Keratinocyte (primary cell): ENCODE measurements at regions not wholly inside any gene's neighbourhood (a gene's known extent, or its start where the extent isn't known, plus 50 kb on each side); places are given as distances from the start of the nearest gene placed in this dataset.

Experiments used
- DNase-seq: peaks from one replicate; pipeline ENCODE4 v3.0.0-alpha.2; 2011; ENCODE audit warnings: low read depth, missing footprints, low spot score
- FAIRE-seq: peaks from 2 replicates; lab custom pipeline; 2011; peaks lifted over from hg19 to GRCh38; lab: Jason Lieb, UNC
- H2AFZ ChIP-seq: 2 replicates; pipeline ENCODE4 v1.6.0; 2012; ENCODE audit warnings: low read length, control low read depth, inconsistent platforms; ENCODE audit not compliant: control insufficient read depth
- H3K27ac ChIP-seq: 2 replicates; pipeline ENCODE4 v1.5.1; 2011; ENCODE audit warnings: low read length; ENCODE audit not compliant: control insufficient read depth, insufficient read depth
- H3K27me3 ChIP-seq: 3 replicates; pipeline ENCODE4 v1.6.0; 2011; ENCODE audit warnings: low read length; ENCODE audit not compliant: control insufficient read depth, insufficient read depth; ENCODE audit errors: extremely low read depth
- H3K36me3 ChIP-seq, 2 experiments: 2 replicates in 1 of 2; 3 replicates in 1 of 2; pipeline ENCODE4 v1.5.1; 2011; ENCODE audit warnings: low read length in 2 of 2, mild to moderate bottlenecking in 1 of 2; ENCODE audit not compliant: control insufficient read depth in 2 of 2, insufficient read depth in 2 of 2; ENCODE audit errors: extremely low read depth in 1 of 2
- H3K4me1 ChIP-seq: 3 replicates; pipeline ENCODE4 v1.5.1; 2011; ENCODE audit warnings: low read length; ENCODE audit not compliant: control insufficient read depth, insufficient read depth; ENCODE audit errors: extremely low read depth
- H3K4me2 ChIP-seq: 3 replicates; pipeline ENCODE4 v1.6.0; 2011; ENCODE audit warnings: low read depth, low read length; ENCODE audit not compliant: control insufficient read depth, insufficient read depth; ENCODE audit errors: extremely low read depth
- H3K4me3 ChIP-seq, 3 experiments: fragments of 200-600 bp in 1 of 3; sonication (generic) in 1 of 3; 2 replicates in 2 of 3; 3 replicates in 1 of 3; pipeline ENCODE4 v1.5.1; 2011 to 2016; ENCODE audit warnings: low read length in 3 of 3, mild to moderate bottlenecking in 3 of 3, control low read depth in 2 of 3, inconsistent platforms in 1 of 3, low read depth in 1 of 3, mixed read lengths in 1 of 3, mixed run types in 1 of 3, moderate library complexity in 1 of 3; ENCODE audit not compliant: control insufficient read depth in 2 of 3, insufficient read depth in 2 of 3; ENCODE audit errors: extremely low read depth in 1 of 3
- H3K79me2 ChIP-seq: 2 replicates; pipeline ENCODE4 v1.6.0; 2012; ENCODE audit warnings: low read length; ENCODE audit not compliant: control insufficient read depth, insufficient read depth
- H3K9ac ChIP-seq: 3 replicates; pipeline ENCODE4 v1.6.0; 2011; ENCODE audit warnings: low read length; ENCODE audit not compliant: control insufficient read depth, insufficient read depth; ENCODE audit errors: extremely low read depth
- H3K9me1 ChIP-seq: 3 replicates; pipeline ENCODE4 v1.6.0; 2011; ENCODE audit warnings: low read length; ENCODE audit not compliant: control insufficient read depth, insufficient read depth; ENCODE audit errors: extremely low read depth
- H3K9me3 ChIP-seq: 2 replicates; pipeline ENCODE4 v1.5.1; 2012; ENCODE audit warnings: low read depth, low read length; ENCODE audit not compliant: control insufficient read depth
- H4K20me1 ChIP-seq: 3 replicates; pipeline ENCODE4 v1.6.0; 2011; ENCODE audit warnings: low read length; ENCODE audit not compliant: control insufficient read depth, insufficient read depth; ENCODE audit errors: extremely low read depth
- CTCF ChIP-seq, 3 experiments: IDR thresholded peaks in 1 of 3; conservative IDR thresholded peaks in 1 of 3; optimal IDR thresholded peaks in 1 of 3; 2 replicates in 2 of 3; 3 replicates in 1 of 3; pipeline versions ENCODE3 to v1.5.1; 2011; ENCODE audit warnings: low read length in 3 of 3, mild to moderate bottlenecking in 3 of 3, moderate library complexity in 2 of 3, control low read depth in 1 of 3, inconsistent platforms in 1 of 3; ENCODE audit not compliant: insufficient read depth in 2 of 3; ENCODE audit errors: extremely low read depth in 1 of 3
- EZH2 ChIP-seq: IDR thresholded peaks from one replicate; pipeline ENCODE4 v1.6.1; 2012; ENCODE audit warnings: inconsistent platforms, mild to moderate bottlenecking, low read length, moderate library complexity
- dilution Hi-C: fragments of 300-500 bp; cut with MboI; formaldehyde crosslinking; loops from one replicate; pipeline ENCODE4 v1.7.0; 2020; ENCODE audit warnings: low sequenced_read_pairs; ENCODE audit not compliant: extremely low pct_ligation_motif_present

GRCh38 chr3:20264900-20265567 lies 79.0 kb upstream of the SGO1 start:
- Histone ChIP-seq H3K9ac (no peak overlapping the region), H3K79me2 (no peaks in the 10 kb centered on the region), H2AFZ (no peak overlapping the region), H4K20me1 (no peaks in the 10 kb centered on the region), H3K4me2 (no peak overlapping the region), H3K27ac (no peak overlapping the region), H3K36me3 (no peaks in the 10 kb centered on the region), H3K27me3 (no peaks in the 10 kb centered on the region), H3K9me1 (no peaks in the 10 kb centered on the region), H3K4me1 (no peaks in the 10 kb centered on the region), H3K4me3 (no peak overlapping the region), H3K9me3 (no peaks in the 10 kb centered on the region)
- DNase-seq (no peak), FAIRE-seq (no peak)
- no peak for TF ChIP-seq EZH2
- TF ChIP-seq CTCF (optimal IDR thresholded peaks at IDR 0.05 in 1 of 3, IDR thresholded peaks at IDR 0.05 in 1 of 3, conservative IDR thresholded peaks at IDR 0.05 in 1 of 3; ENCODE audit: extremely low read depth in 1 of 3, insufficient read depth in 2 of 3, low read length in 3 of 3) = no peak
- dilution Hi-C loops = no loop called here

GRCh38 chr3:20258371-20258770 lies 72.4 kb upstream of the SGO1 start:
- dilution Hi-C loops = no loop called here
- TF ChIP-seq CTCF (optimal IDR thresholded peaks at IDR 0.05 in 1 of 3, IDR thresholded peaks at IDR 0.05 in 1 of 3, conservative IDR thresholded peaks at IDR 0.05 in 1 of 3; ENCODE audit: extremely low read depth in 1 of 3, insufficient read depth in 2 of 3, low read length in 3 of 3) = no peak
- TF ChIP-seq EZH2 = no peak
- DNase-seq = no peak

More at GRCh38 chr3:20258371-20258770, 72.4 kb upstream of the SGO1 start:
- no peaks in the 10 kb centered on the region for H3K36me3 ChIP-seq
- no peak overlapping the region for H3K4me2 ChIP-seq
- H3K9me1 ChIP-seq = no peaks in the 10 kb centered on the region
- FAIRE-seq = no peak
- H3K9me3 ChIP-seq = no peaks in the 10 kb centered on the region
- H3K4me1 ChIP-seq = peaks cover 5% of the 10 kb centered on the region
- no peak overlapping the region for H3K4me3 ChIP-seq
- no peaks in the 10 kb centered on the region for H3K27me3 ChIP-seq
- H4K20me1 ChIP-seq = no peaks in the 10 kb centered on the region
- no peak overlapping the region for H3K9ac ChIP-seq
- no peaks in the 10 kb centered on the region for H3K79me2 ChIP-seq
- no peak overlapping the region for H2AFZ ChIP-seq
- no peak overlapping the region for H3K27ac ChIP-seq
